Gastroesophageal sphincter (tissue), 4 donors: ENCODE measurements at regions not wholly inside any gene's neighbourhood (a gene's known extent, or its start where the extent isn't known, plus 50 kb on each side); places are given as distances from the start of the nearest gene placed in this dataset.

Experiments used
- ATAC-seq: fragments of 150-250 bp; one replicate; pipeline ENCODE4 v1.9.1; 2016; ENCODE audit warnings: mild to moderate bottlenecking, moderate library complexity
- H3K27ac ChIP-seq, 4 donors: fragments of 200-600 bp; sonication (generic) in 3 of 4; 1 replicate in 3 of 4; 2 replicates in 1 of 4; pipeline ENCODE4 v1.5.1; 2016 to 2019
- H3K27me3 ChIP-seq: fragments of 200-600 bp; sonication (generic); one replicate; pipeline ENCODE4 v1.5.1; 2019
- H3K36me3 ChIP-seq, 2 donors: fragments of 200-600 bp; sonication (generic); one replicate each; pipeline ENCODE4 v1.5.1; 2019; ENCODE audit warnings: control low read depth in 1 of 2
- H3K4me1 ChIP-seq, 3 donors: fragments of 200-600 bp; sonication (generic); 1 replicate in 2 of 3; 2 replicates in 1 of 3; pipeline ENCODE4 v1.5.1; 2016 to 2019; ENCODE audit warnings: control low read depth in 2 of 3
- H3K4me3 ChIP-seq, 2 donors: fragments of 200-600 bp; sonication (generic); one replicate each; pipeline ENCODE4 v1.5.1; 2019; ENCODE audit warnings: mild to moderate bottlenecking in 1 of 2, moderate library complexity in 1 of 2
- H3K9me3 ChIP-seq, 3 donors: fragments of 200-600 bp; sonication (generic); one replicate each; pipeline ENCODE4 v1.5.1; 2017 to 2019; ENCODE audit warnings: control low read depth in 2 of 3
- EP300 ChIP-seq: sonication (generic); formaldehyde crosslinking; IDR thresholded peaks from one replicate; pipeline ENCODE4 v1.6.1; 2017; ENCODE audit warnings: antibody characterized with exemption, mild to moderate bottlenecking
- POLR2A ChIP-seq, 2 donors: fragments of 450-650 bp; IDR thresholded peaks; one replicate each; pipeline ENCODE4 v1.6.1; 2017; ENCODE audit warnings: antibody characterized with exemption in 2 of 2, mild to moderate bottlenecking in 2 of 2, moderate library complexity in 1 of 2
- POLR2AphosphoS5 ChIP-seq: sonication (generic); formaldehyde crosslinking; IDR thresholded peaks from one replicate; pipeline ENCODE4 v1.6.1; 2017; ENCODE audit warnings: antibody characterized with exemption
- WGBS, 2 donors: methylation state at CpG; one replicate each; pipeline ENCODE4 v1.1.5; 2018; ENCODE audit warnings: low coverage in 1 of 2; 5-methylcytosine and 5-hydroxymethylcytosine counted together
- TF ChIP-seq, protein P1 (sequence below), 4 experiments: fragments of 200-600 bp in 2 of 4; fragments of 450-650 bp in 2 of 4; sonication (generic) in 1 of 4; IDR thresholded peaks; one replicate each; pipeline ENCODE4 v1.5.1; 2017 to 2019; ENCODE audit warnings: antibody characterized with exemption in 4 of 4, mild to moderate bottlenecking in 2 of 4, moderate library complexity in 2 of 4

DNA sequence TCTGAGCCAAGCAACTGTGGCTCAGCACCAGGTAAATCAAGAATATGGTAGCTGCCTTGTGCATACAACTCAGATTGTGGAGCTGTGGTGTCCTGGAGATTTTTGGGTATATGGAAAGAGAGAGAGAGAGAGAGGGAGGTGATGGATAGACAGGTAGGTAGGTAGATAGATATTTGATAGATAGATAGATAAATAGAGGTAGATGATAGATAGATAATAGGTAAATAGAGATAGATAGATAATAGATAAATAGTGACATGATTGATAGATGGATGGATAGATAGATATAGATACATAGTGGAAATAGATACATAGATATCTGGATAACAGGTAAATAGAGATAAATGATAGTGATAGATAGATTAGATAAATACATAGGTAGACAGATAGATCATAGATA is 206.3 kb downstream of the KLF6 start:
- H3K27ac ChIP-seq, result no peak overlapping the region
- no peaks in the 10 kb centered on the region for H3K27me3 ChIP-seq
- ATAC-seq, result no peak
- no peaks in the 10 kb centered on the region for H3K36me3 ChIP-seq
- no peak overlapping the region for H3K4me3 ChIP-seq
- TF ChIP-seq POLR2AphosphoS5, result no peak
- no peak for TF ChIP-seq EP300
- TF ChIP-seq POLR2A (IDR thresholded peaks at IDR 0.05), result no peak
- TF ChIP-seq, protein P1, sequence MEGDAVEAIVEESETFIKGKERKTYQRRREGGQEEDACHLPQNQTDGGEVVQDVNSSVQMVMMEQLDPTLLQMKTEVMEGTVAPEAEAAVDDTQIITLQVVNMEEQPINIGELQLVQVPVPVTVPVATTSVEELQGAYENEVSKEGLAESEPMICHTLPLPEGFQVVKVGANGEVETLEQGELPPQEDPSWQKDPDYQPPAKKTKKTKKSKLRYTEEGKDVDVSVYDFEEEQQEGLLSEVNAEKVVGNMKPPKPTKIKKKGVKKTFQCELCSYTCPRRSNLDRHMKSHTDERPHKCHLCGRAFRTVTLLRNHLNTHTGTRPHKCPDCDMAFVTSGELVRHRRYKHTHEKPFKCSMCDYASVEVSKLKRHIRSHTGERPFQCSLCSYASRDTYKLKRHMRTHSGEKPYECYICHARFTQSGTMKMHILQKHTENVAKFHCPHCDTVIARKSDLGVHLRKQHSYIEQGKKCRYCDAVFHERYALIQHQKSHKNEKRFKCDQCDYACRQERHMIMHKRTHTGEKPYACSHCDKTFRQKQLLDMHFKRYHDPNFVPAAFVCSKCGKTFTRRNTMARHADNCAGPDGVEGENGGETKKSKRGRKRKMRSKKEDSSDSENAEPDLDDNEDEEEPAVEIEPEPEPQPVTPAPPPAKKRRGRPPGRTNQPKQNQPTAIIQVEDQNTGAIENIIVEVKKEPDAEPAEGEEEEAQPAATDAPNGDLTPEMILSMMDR (IDR thresholded peaks at IDR 0.05), result no peak
- H3K9me3 ChIP-seq, result no peaks in the 10 kb centered on the region
- H3K4me1 ChIP-seq, result peaks cover 0 to 4% (median 0%) of the 10 kb centered on the region in 3 donors

DNA sequence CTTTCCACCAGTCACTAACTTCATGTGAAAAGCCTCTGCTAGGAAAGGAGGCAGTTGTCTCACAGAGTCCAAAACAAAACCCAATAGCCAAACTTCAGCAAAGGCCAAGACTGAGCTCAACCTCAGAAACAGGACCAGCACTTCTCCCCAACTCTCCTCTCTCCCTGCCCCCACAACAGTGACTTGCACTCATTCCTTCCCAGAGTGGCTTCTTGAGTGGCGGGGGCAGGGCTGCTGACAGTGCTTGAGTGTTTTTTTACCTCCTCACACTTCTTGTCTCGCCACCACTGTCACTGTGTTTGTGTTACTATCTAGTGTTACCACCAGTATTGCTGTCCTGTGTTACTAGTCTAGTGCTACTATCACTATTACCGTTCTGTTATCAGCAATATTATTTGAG is 206.8 kb downstream of the KLF6 start:
- no peak overlapping the region for H3K4me3 ChIP-seq
- TF ChIP-seq EP300 (no peak), POLR2A (IDR thresholded peaks at IDR 0.05) (no peak), POLR2AphosphoS5 (no peak)
- TF ChIP-seq, protein P1 (IDR thresholded peaks at IDR 0.05), result no peak

DNA sequence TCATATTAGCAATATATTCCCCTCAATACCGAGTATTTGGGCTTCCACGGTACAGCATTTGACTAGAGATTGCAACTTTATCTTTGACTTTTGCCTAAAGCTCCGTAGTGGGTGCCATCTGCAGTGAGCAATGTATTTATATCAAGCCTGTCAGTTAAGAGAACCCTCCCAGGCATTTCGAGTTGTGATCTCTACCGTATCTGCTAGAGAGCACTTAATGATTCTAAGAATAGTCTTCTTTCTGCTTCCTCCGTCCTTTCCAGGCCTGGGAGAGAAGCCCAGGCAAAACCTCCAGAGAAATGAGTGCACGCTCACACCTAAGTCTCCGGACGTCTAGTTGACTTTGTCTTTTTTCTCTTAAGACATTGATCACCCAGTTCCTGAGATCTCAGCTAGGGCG is 210.6 kb downstream of the KLF6 start:
- H3K4me3 ChIP-seq, result no peak overlapping the region
- H3K36me3 ChIP-seq, result no peaks in the 10 kb centered on the region
- TF ChIP-seq, protein P1 (IDR thresholded peaks at IDR 0.05), result no peak
- no peak for TF ChIP-seq EP300
- TF ChIP-seq POLR2A (IDR thresholded peaks at IDR 0.05), result no peak
- no peak for TF ChIP-seq POLR2AphosphoS5
- no peak overlapping the region for H3K27ac ChIP-seq
- peaks cover 0 to 8% (median 0%) of the 10 kb centered on the region in 3 donors for H3K4me1 ChIP-seq
- no peaks in the 10 kb centered on the region for H3K9me3 ChIP-seq
- no peak for ATAC-seq
- no peaks in the 10 kb centered on the region for H3K27me3 ChIP-seq
- WGBS, 2 donors, result 64 to 82% methylated on average over 8 to 10 of the region's 10 CpGs

More for the DNA sequence above, 206.8 kb downstream of the KLF6 start:
- H3K36me3 ChIP-seq, result no peaks in the 10 kb centered on the region
- H3K27me3 ChIP-seq, result no peaks in the 10 kb centered on the region
- no peak overlapping the region for H3K27ac ChIP-seq
- H3K9me3 ChIP-seq, result no peaks in the 10 kb centered on the region
- no peak for ATAC-seq
- peaks cover 0 to 4% (median 0%) of the 10 kb centered on the region in 3 donors for H3K4me1 ChIP-seq
- 85 to 96% methylated on average over 3 of the region's 3 CpGs for WGBS, 2 donors

DNA sequence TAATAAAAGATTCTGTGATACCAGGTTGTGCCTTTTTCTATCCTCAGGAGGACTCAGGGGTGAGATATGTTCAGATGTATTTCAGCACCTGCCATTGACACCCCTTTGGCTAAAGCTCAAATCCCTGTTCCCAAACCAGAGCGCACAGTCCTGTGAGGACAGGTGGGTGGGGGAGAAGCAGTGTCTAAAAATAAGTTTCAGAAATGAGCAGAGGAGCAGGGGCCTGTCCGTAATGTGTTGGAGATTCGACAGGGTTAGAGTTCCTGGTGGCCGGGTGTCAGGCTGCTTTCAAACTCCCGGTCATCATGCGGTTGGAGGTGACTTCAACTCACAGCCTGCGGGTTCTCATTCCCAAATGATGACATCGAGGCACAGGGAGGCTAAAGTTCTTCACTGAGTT is 211.5 kb downstream of the KLF6 start:
- no peak overlapping the region for H3K27ac ChIP-seq
- ATAC-seq, result no peak
- H3K36me3 ChIP-seq, result no peaks in the 10 kb centered on the region
- TF ChIP-seq EP300, result no peak
- TF ChIP-seq POLR2A (IDR thresholded peaks at IDR 0.05), result no peak
- TF ChIP-seq POLR2AphosphoS5, result no peak
- TF ChIP-seq, protein P1 (IDR thresholded peaks at IDR 0.05), result no peak
- 78 to 86% methylated on average over 6 to 7 of the region's 8 CpGs for WGBS, 2 donors
- peaks cover 0 to 8% (median 0%) of the 10 kb centered on the region in 3 donors for H3K4me1 ChIP-seq
- no peaks in the 10 kb centered on the region for H3K27me3 ChIP-seq
- no peak overlapping the region for H3K4me3 ChIP-seq
- H3K9me3 ChIP-seq, result no peaks in the 10 kb centered on the region

DNA sequence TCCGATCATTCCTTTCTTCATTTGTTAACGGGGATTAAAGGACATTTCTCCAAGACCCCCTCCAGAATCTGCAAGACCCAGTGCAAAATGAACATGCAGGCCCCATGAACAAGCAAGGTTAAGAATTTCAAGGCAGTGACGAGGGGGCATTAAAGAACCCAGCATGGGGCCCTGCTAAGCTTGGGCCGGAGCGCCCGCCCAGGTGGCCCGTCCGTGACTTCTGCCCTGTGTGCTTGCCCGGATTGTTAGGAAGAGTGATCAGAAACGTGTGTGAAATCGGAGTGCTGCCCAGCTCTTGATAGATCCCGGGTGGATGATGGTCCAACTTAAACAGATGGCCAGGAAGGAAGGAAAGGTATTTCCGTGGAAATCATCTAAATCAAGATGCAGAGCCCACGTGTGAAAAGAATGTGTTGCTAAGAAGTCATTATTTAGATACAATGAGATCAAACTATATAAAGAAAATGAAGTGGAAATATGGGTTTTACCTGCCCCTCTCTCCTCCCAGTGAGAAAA is 213.6 kb downstream of the KLF6 start:
- Histone ChIP-seq H3K9me3 (no peaks in the 10 kb centered on the region), H3K4me3 (no peak overlapping the region), H3K36me3 (no peaks in the 10 kb centered on the region), H3K27ac (peak overlapping the region in 3 of 4 donors; percentile 41 to 63 (median 57)), H3K4me1 (peaks cover 0 to 8% (median 0%) of the 10 kb centered on the region in 3 donors), H3K27me3 (no peaks in the 10 kb centered on the region)
- no peak for ATAC-seq
- TF ChIP-seq, protein P1 (IDR thresholded peaks at IDR 0.05), result no peak
- TF ChIP-seq POLR2A (IDR thresholded peaks at IDR 0.05) (no peak), POLR2AphosphoS5 (no peak), EP300 (no peak)
- WGBS, 2 donors, result 59 to 97% methylated on average over 3 to 8 of the region's 14 CpGs
